GM13977 (cell line): ENCODE measurements at regions not wholly inside any gene's neighbourhood (a gene's known extent, or its start where the extent isn't known, plus 50 kb on each side); places are given as distances from the start of the nearest gene placed in this dataset.

Experiments used
- DNase-seq: peaks from one replicate; pipeline ENCODE4 v3.0.0; 2012; ENCODE audit warnings: low spot score
- in situ Hi-C: fragments of 300-500 bp; cut with MboI; formaldehyde crosslinking; loops from one replicate; pipeline ENCODE4 v1.12.0; 2022; ENCODE audit warnings: low sequenced_read_pairs, low pct_unique_long_range_greater_than_20kb, mixed read lengths, inconsistent platforms; ENCODE audit not compliant: unreplicated experiment
- TF ChIP-seq, protein P1 (sequence below): IDR thresholded peaks from 2 replicates; pipeline ENCODE4 v1.5.1; 2012; ENCODE audit warnings: mild to moderate bottlenecking, control low read depth; ENCODE audit not compliant: insufficient read depth; ENCODE audit errors: extremely low read depth, missing control alignments

DNA sequence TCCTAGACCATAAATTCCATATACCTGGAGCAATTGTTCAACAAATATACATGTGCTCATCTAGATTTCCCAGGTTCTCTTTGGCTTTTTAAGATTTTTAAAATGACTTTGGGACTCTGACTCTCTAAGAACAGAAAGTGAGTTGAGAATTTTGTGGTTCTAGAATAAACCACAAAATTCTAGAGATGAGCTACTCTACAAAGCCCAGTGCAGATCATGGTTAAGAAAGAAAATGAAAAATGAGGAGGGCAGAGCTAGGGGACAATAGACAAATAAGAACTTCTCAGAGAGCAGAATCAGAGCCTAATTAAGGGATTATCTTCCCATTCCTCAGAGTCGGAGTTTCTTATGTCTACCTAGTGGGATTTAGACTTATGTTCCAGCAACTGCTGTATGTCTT lies 694.7 kb downstream of the ZNF385D start:
- no peak for DNase-seq
- TF ChIP-seq, protein P1, sequence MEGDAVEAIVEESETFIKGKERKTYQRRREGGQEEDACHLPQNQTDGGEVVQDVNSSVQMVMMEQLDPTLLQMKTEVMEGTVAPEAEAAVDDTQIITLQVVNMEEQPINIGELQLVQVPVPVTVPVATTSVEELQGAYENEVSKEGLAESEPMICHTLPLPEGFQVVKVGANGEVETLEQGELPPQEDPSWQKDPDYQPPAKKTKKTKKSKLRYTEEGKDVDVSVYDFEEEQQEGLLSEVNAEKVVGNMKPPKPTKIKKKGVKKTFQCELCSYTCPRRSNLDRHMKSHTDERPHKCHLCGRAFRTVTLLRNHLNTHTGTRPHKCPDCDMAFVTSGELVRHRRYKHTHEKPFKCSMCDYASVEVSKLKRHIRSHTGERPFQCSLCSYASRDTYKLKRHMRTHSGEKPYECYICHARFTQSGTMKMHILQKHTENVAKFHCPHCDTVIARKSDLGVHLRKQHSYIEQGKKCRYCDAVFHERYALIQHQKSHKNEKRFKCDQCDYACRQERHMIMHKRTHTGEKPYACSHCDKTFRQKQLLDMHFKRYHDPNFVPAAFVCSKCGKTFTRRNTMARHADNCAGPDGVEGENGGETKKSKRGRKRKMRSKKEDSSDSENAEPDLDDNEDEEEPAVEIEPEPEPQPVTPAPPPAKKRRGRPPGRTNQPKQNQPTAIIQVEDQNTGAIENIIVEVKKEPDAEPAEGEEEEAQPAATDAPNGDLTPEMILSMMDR: no peak
- in situ Hi-C loops: no loop called here

DNA sequence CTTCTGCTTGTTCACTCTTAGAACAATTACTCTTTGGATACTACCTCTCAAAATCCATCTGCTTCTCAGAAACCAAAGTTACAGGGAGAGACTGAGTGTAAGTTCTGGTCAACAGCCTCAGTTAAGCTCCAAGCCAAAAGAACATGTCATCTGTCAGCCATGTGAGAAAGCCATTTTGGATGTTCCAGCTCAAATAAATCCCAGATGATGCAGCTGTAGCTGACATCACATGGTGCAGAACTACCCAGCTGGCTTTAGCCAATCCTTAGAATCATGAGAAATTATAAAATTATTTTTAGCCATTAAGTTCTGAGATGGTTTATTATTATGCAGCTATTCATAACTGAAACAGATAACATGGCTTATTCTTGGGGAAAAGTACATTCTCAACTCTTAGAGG lies 696.0 kb downstream of the ZNF385D start:
- no peak for DNase-seq
- TF ChIP-seq, protein P1: no peak
- in situ Hi-C loops: no loop called here

DNA sequence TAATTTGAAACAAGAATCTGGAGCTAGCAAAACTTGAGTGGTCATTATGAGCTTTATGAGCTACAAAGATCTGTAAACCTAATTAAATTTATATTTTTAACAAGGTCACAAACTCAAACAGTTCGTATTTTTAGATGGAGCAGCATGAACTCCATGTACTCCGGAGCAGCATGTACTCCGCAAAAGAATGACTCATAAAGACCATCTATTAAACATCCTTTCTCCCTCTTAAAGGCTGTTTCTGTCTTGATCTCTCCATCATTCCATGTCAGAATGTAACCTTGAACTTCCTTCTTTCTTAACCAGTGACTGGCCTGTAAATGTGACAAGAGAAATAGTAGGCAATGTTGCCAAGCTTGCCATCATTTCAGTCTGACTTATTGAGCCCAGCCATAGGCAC lies 696.9 kb downstream of the ZNF385D start:
- TF ChIP-seq, protein P1: no peak
- in situ Hi-C loops: no loop called here
- no peak for DNase-seq

DNA sequence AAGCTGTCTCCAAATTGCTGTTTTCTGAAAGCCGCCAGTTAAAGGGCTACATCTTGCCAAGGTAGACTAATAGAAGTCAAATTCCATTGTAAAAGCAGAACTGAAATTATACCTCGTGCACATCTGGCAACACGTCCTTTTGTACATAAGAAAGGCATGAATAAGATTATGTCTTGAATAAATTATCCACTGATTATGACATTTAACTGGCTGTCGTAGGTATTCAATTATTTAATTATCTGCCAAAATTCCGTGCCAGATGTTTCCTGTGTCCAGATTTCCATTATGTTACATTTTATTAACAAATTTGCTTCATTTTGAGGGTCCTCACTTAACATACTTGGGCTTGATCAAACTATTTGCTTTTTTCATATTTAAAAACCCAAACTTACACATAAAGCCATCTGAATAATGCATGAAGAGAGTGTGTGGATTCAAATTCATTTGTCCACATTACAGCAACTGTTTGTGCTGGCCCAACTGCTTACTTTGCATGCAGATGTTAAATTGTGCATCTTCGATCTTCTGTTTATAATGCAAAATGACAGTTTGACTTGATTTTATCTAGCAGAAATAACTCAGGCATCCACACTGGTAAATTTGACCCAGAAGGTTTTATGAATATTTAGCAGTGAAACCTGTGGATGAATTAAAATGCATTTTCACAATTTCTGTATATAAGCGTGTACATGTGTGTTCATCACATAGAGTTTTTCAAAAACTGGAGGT lies 701.5 kb downstream of the ZNF385D start:
- DNase-seq: no peak
- TF ChIP-seq, protein P1: no peak
- in situ Hi-C loops: no loop called here

DNA sequence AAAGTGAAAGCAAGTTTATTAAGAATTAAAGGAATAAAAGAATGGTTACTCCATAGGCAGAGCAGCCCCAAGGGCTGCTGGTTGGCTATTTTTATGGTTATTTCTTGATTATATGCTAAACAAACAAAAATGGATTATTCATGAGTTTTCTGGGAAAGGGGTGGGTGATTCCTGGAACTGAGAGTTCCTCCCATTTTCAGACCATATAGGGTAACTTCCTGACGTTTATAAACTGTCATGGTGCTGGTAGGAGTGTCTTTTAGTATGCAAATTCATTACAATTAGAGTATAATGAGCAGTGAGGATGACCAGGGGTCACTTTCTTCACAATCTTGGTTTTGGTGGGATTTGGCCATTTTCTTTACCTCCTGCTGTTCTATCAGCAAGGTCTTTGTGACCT lies 707.9 kb downstream of the ZNF385D start:
- in situ Hi-C loops: no loop called here
- DNase-seq: no peak
- TF ChIP-seq, protein P1: no peak

DNA sequence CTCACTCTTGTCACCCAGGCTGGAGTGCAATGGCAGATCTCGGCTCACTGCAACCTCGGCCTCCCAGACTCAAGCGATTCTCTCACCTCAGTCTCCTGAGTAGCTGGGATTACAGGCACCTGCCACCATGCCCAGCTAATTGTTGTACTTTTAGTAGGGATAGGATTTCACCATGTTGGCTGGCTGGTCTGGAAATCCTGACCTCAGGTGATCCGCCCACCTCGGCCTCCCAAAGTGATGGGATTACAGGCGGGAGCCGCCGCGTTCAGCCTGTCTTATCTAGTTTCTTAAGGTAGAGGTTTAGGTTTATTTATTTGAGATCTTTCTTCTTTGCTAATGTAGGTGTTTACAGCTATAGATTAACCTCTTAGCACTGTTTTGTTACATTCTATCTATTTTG lies 708.8 kb downstream of the ZNF385D start:
- TF ChIP-seq, protein P1: no peak
- DNase-seq: no peak
- in situ Hi-C loops: no loop called here
